ENCODE measurements at regions not wholly inside any gene's neighbourhood (a gene's known extent, or its start where the extent isn't known, plus 50 kb on each side); places are given as distances from the start of the nearest gene placed in this dataset.

DNA sequence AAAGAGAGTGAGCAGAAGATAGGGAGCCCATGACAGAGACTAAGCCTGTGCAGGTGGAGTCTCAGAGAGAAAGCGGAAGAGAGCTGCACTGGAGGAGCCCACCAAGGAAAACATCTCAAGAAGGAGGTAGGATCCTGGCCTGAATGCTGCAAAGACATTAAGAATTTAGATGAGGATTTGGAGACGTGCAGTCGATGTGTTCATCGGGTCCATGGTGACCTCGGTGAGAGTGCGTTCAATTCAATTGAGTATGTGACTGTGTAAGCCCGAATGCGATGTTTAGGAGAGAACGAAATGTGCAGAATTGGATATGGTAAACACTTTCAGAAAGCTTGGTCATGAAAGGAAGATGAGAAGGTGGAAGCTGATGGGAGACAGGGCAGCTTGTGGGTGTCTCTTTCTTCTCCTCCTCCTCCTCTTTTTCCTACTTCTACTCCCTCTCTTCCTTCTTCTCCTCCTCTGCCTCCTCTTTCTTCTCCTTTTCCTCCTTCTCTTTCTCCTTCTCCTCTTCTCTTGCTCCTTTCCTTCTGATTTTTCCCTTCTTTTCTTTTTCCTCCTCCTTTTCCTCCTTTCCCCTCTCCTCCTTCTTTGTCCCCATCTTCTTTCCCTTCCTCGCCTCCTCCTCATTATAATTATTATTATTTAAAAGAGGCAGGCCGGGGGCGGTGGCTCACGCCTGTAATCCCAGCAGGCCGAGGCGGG is 276.0 kb downstream of the RPS24 start:
- TF ChIP-seq, protein P1, sequence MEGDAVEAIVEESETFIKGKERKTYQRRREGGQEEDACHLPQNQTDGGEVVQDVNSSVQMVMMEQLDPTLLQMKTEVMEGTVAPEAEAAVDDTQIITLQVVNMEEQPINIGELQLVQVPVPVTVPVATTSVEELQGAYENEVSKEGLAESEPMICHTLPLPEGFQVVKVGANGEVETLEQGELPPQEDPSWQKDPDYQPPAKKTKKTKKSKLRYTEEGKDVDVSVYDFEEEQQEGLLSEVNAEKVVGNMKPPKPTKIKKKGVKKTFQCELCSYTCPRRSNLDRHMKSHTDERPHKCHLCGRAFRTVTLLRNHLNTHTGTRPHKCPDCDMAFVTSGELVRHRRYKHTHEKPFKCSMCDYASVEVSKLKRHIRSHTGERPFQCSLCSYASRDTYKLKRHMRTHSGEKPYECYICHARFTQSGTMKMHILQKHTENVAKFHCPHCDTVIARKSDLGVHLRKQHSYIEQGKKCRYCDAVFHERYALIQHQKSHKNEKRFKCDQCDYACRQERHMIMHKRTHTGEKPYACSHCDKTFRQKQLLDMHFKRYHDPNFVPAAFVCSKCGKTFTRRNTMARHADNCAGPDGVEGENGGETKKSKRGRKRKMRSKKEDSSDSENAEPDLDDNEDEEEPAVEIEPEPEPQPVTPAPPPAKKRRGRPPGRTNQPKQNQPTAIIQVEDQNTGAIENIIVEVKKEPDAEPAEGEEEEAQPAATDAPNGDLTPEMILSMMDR (conservative IDR thresholded peaks at IDR 0.05; ENCODE audit: low read depth, low read length) = no peak
- TF ChIP-seq EZH2 (IDR thresholded peaks at IDR 0.05; ENCODE audit: low read length, unreplicated experiment) (no peak), EZH2phosphoT487 (IDR thresholded peaks at IDR 0.05; ENCODE audit: borderline replicate concordance, low read length) (no peak)

All from PC-3 (cell line).